CD4-positive, alpha-beta T cell treated with Interleukin-12 subunit alpha and Interleukin-12 subunit beta, for 1 hour (primary cell): ENCODE measurements at regions not wholly inside any gene's neighbourhood (a gene's known extent, or its start where the extent isn't known, plus 50 kb on each side); places are given as distances from the start of the nearest gene placed in this dataset.

Experiments used
- DNase-seq: peaks from one replicate; pipeline ENCODE4 v3.0.0-alpha.2; 2020

GRCh38 chr7:145082366-145083161 is 246.7 kb upstream of the TPK1 start:
- DNase-seq, result no peak

DNA sequence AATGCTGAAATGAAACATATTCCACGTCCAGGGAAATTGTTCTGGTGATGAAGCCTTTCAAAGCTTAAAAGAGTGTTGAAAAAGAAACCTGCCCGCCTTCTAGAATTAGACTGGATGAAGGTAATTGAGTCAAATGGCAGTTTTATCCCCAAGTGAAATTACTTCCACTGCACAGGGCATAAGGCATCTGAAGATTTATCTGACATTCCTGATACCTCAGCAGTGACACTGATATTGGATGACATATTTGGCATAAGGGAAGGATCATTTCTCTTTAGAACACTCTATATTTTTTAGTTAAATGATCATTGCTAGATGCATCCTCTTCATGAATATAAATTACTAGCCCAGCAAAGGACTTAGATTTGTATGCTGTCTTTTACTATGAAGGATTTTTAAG is 229.6 kb upstream of the TPK1 start:
- no peak for DNase-seq

GRCh38 chr7:145064114-145064513 is 228.3 kb upstream of the TPK1 start:
- DNase-seq, result no peak

GRCh38 chr7:145053781-145054180 is 217.9 kb upstream of the TPK1 start:
- no peak for DNase-seq

GRCh38 chr7:145050415-145050814 is 214.6 kb upstream of the TPK1 start:
- DNase-seq, result no peak

DNA sequence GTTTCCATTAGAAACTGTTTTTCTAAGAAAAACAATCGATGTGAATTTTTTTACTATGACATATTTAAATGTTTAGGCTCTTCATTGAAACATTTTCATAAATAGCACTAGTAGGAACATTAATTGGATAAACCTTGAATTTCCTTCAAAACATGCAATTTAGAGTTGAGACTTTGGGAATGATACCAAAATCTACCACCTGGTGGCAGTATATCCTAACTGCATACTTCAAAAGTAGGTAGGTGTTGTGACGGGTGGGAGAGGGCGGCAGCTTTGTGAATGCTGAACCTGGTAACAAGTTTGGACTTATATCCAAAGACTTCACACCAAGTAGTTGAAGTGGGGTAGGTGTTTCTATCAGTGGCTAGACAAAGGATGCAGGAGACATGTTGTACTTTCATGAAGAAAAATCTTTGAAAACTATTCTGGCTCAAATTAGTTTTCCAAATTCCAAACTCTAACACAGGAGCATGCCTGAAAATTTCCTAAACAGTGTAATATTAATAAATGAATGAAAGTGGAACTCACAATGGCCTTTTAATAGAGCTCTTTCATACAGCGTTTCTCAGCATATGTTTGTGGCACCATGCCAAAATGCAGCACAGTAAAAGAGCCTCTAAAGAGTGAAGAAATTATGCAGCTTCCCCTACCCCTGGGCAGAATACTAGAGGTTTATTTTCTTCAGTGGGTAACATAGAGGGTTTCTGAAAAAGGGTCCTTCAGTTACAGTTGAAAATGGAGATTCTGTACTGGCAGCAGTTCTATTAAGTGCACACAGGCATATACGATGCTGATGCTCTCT is 201.0 kb upstream of the TPK1 start:
- DNase-seq, result peak; percentile 47

- DNase-seq, result no peak
These were observed 195.3 kb upstream of the TPK1 start for GRCh38 chr7:145031162-145031561.

DNA sequence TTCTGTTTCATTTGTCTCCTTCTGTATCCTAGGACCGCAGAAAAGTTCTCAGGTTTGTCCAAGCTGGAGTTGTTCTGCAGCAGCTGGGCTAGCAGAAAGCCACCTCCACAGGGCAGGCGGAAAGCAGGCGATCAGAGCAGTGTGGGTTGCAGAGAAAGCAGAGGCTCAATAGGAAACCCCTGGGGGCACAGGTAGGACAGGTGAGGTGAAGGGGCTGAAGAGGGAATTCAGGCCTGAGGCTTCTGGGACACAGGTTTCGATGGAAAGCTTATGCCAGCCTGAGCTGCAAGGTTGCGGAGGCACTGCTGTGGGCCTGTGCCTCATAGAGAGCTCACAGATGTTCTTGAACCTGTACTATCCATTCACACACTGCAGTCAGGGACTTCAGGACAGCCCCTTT is 194.9 kb upstream of the TPK1 start:
- DNase-seq, result no peak

DNA sequence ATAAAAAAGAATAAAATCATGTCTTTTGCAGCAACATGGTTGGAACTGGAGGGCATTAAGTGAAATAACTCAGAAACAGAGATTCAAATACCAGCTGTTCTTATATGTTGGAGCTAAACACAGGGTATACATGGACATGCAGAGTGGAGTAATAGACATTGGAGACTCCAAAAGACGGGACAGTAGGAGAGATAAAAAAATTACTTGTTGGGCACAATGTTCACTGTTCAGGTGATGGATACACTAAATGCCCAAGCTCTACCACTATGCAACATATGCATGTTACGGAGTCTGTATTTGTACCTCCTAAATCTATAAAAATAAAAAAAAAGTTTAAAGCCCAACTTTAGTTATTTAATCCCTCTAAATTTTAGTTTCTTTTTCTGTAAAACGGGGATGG is 184.6 kb upstream of the TPK1 start:
- DNase-seq, result no peak

GRCh38 chr7:145016068-145016467 is 180.2 kb upstream of the TPK1 start:
- no peak for DNase-seq

GRCh38 chr7:145009876-145010275 is 174.0 kb upstream of the TPK1 start:
- no peak for DNase-seq

GRCh38 chr7:145005601-145006000 is 169.7 kb upstream of the TPK1 start:
- no peak for DNase-seq

DNA sequence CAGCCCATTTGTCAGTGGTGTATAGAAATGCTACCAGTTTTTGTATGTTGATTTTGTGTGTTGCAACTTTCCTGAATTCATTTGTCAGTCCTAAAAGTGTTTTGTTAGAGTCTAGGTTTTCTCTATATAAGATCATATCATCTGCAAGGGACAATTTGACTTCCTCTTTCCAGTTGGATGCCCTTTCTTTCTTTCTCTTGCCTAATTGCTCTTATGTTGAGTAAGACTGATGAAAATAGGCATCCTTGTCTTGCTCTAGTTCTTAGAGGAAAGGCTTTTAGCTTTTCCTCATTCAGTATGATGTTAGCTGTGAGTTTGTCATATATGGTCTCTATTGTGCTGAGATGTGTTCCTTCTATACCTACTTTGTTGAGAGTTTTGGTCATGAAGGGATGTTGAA is 161.7 kb upstream of the TPK1 start:
- DNase-seq, result no peak

- DNase-seq, result no peak
These were observed 159.6 kb upstream of the TPK1 start for GRCh38 chr7:144995495-144995894.

DNA sequence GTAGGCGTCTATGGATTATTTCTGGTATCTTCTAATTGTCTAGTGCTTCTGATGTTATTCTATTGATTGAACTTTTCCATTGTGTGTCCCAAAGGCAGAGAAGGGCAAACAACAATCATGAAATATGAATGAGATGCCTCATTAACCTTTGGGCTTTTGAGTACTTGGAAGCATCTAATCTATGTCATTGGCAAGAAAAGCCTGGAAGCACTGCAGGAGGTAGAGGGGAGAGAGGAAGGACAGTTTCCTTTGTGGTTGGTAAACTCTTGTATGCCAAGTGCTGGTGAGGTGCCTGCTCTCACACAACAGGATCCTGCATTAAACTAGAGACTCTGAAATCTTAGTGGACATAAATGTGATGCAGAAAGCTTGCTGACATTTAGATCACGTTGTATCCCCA is 155.2 kb upstream of the TPK1 start:
- no peak for DNase-seq

DNA sequence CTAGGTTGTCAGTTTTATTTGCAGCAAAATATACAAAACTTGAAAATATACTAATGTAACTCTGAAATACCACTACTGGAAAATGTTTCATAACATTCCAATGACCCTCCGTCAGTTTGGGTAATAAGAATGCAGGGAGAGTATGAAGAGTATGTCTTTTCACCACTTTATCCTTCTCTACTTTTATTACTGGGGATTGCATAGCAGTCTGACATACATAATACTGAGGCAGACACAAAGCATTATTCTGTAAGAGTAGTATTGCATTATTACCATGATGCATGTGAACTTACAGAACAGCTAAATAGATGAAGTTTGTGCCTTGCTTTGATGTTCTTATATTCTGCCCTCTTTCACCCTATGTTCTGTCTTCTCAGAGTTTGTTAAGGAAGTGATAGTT is 151.8 kb upstream of the TPK1 start:
- DNase-seq, result no peak

- DNase-seq, result no peak
These were observed 146.3 kb upstream of the TPK1 start for GRCh38 chr7:144982133-144982532.

- no peak for DNase-seq
These were observed 140.0 kb upstream of the TPK1 start for GRCh38 chr7:144975882-144976281.

DNA sequence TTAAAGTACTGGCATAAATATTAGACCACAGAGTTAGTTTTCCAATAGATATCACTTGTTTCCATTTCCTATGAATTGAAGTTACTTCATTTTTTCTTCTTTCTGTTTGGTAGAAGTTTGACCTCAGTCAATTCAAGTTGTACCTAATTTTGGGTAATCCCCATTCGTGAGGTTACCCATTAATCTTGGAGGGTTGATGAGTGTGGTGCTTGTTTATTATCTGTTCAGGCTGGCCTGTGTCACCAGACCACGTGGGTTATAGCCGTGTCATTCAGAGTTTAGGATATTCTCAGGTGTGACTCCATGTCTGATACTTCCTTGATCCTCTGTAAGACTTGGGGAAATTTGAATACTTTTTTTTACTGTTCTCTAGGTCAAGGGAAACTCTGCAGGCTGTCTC is 133.9 kb upstream of the TPK1 start:
- DNase-seq, result no peak

DNA sequence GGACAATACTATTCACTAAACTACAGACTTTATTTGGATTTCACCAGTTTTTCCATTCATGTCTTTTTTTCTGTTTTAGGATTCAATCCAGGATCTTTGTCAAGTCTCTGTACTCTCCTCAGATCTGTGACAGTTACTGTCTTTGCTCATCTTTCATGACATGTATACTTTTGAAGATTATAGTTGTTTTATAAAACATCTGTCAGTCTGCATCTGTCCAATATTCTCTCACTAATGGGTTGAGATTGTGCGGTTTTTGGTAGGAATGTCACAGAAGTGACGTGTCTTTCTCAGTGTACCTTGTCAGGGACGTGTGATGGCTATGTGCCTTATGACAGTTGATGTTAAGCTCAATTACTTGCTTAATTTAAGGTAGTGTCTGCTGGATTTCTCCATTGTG is 124.9 kb upstream of the TPK1 start:
- DNase-seq, result no peak

GRCh38 chr7:144957998-144958397 is 122.1 kb upstream of the TPK1 start:
- DNase-seq, result no peak

DNA sequence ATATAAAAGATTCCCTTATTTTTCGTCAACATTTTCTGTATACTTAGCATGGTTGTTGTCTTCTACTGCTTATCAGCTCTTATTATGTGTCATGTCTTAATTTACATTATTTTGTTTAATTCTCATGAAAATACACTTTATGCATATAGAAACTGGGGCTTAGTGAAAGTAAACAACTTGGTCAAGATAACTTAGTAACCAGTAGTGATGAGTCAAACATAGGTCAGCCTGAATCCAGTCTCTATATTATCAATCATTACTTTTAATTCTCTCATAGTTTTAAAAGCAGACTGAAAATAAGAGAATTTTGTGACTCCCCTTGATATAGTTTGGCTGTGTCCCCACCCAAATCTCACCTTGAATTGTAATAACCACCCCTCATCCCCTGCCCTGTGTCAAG is 119.6 kb upstream of the TPK1 start:
- DNase-seq, result no peak

GRCh38 chr7:144941127-144941526 is 105.3 kb upstream of the TPK1 start:
- DNase-seq, result no peak

DNA sequence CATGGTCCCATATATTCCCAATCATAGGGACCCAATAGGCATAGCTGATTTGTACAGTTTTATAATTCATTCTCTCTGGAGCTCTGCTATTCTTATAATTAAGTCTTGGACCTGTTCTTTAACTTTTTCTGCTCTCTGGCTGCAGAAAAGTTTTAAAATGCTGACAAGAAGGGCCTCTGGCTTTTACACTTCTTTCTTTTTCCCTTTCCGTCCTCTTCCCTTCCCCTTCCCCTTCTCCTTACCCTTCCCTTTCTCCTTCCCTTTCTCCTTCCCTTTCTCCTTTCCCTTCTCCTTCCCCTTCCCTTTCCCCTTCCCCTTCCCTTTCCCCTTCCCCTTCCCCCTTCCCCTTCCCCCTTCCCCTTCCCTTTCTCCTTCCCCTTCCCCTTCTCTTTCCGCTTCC is 101.3 kb upstream of the TPK1 start:
- DNase-seq, result no peak

DNA sequence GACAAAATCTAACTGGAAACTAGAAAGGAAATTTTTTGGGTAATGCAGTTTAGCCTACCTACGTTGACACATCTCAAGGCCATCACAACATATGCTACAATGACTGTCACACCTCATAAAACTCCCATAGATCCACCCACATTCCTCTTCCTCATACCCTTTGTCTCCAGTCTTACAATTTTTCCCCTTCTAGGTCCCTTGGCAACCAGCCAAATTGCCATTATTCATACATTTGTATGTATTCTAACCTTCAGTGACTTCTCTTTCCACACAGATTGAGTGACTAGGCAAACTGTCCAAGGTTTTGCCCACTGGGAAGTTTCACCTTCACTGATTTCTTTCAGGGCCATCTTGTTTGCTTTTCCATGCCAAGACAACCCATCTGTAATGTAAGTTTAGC is 100.5 kb upstream of the TPK1 start:
- DNase-seq, result no peak
